ENCODE measurements at regions not wholly inside any gene's neighbourhood (a gene's known extent, or its start where the extent isn't known, plus 50 kb on each side); places are given as distances from the start of the nearest gene placed in this dataset.

GRCh38 chr15:98231696-98232440 lies 271.4 kb downstream of the ARRDC4 start:
- no peaks in the 10 kb centered on the region for H3K27me3 ChIP-seq (replicated peaks; ENCODE audit: control insufficient read depth, insufficient read depth, low read length)
- H3K4me3 ChIP-seq (ENCODE audit: low read length) = no peak overlapping the region
- H3K9ac ChIP-seq (ENCODE audit: low read length) = no peak overlapping the region
- DNase-seq (ENCODE audit: low read depth) = no peak
- no peaks in the 10 kb centered on the region for H3K9me3 ChIP-seq (ENCODE audit: control insufficient read depth, low read length)
- no peaks in the 10 kb centered on the region for H3K36me3 ChIP-seq (ENCODE audit: control insufficient read depth, insufficient read depth, low read length, severe bottlenecking)
- H3K4me1 ChIP-seq (ENCODE audit: control insufficient read depth, insufficient read depth, low read length) = no peaks in the 10 kb centered on the region

- Histone ChIP-seq H3K36me3 (ENCODE audit: control insufficient read depth, insufficient read depth, low read length, severe bottlenecking) (no peaks in the 10 kb centered on the region), H3K9me3 (ENCODE audit: control insufficient read depth, low read length) (no peaks in the 10 kb centered on the region), H3K9ac (ENCODE audit: low read length) (no peak overlapping the region), H3K4me1 (ENCODE audit: control insufficient read depth, insufficient read depth, low read length) (no peaks in the 10 kb centered on the region), H3K4me3 (ENCODE audit: low read length) (no peak overlapping the region), H3K27me3 (replicated peaks; ENCODE audit: control insufficient read depth, insufficient read depth, low read length) (no peaks in the 10 kb centered on the region)
- DNase-seq (ENCODE audit: low read depth) = no peak
These were observed 272.3 kb downstream of the ARRDC4 start for GRCh38 chr15:98232761-98233160.

- no peaks in the 10 kb centered on the region for H3K9me3 ChIP-seq (ENCODE audit: control insufficient read depth, low read length)
- H3K27me3 ChIP-seq (replicated peaks; ENCODE audit: control insufficient read depth, insufficient read depth, low read length) = no peaks in the 10 kb centered on the region
- no peak overlapping the region for H3K4me3 ChIP-seq (ENCODE audit: low read length)
- H3K36me3 ChIP-seq (ENCODE audit: control insufficient read depth, insufficient read depth, low read length, severe bottlenecking) = no peaks in the 10 kb centered on the region
- no peaks in the 10 kb centered on the region for H3K4me1 ChIP-seq (ENCODE audit: control insufficient read depth, insufficient read depth, low read length)
- DNase-seq (ENCODE audit: low read depth) = no peak
- no peak overlapping the region for H3K9ac ChIP-seq (ENCODE audit: low read length)
These were observed 273.4 kb downstream of the ARRDC4 start for GRCh38 chr15:98233873-98234272.

- Histone ChIP-seq H3K9me3 (ENCODE audit: control insufficient read depth, low read length) (no peaks in the 10 kb centered on the region), H3K27me3 (replicated peaks; ENCODE audit: control insufficient read depth, insufficient read depth, low read length) (no peaks in the 10 kb centered on the region), H3K4me1 (ENCODE audit: control insufficient read depth, insufficient read depth, low read length) (no peaks in the 10 kb centered on the region), H3K4me3 (ENCODE audit: low read length) (no peak overlapping the region), H3K9ac (ENCODE audit: low read length) (no peak overlapping the region), H3K36me3 (ENCODE audit: control insufficient read depth, insufficient read depth, low read length, severe bottlenecking) (no peaks in the 10 kb centered on the region)
- no peak for DNase-seq (ENCODE audit: low read depth)
These were observed 279.8 kb downstream of the ARRDC4 start for GRCh38 chr15:98240303-98240702.

GRCh38 chr15:98241032-98241554 lies 280.6 kb downstream of the ARRDC4 start:
- H3K27me3 ChIP-seq (replicated peaks; ENCODE audit: control insufficient read depth, insufficient read depth, low read length) = no peaks in the 10 kb centered on the region
- no peak overlapping the region for H3K9ac ChIP-seq (ENCODE audit: low read length)
- no peak overlapping the region for H3K4me3 ChIP-seq (ENCODE audit: low read length)
- no peak for DNase-seq (ENCODE audit: low read depth)
- H3K9me3 ChIP-seq (ENCODE audit: control insufficient read depth, low read length) = peaks cover under 1% of the 10 kb centered on the region
- H3K4me1 ChIP-seq (ENCODE audit: control insufficient read depth, insufficient read depth, low read length) = no peaks in the 10 kb centered on the region
- no peaks in the 10 kb centered on the region for H3K36me3 ChIP-seq (ENCODE audit: control insufficient read depth, insufficient read depth, low read length, severe bottlenecking)

- H3K4me3 ChIP-seq (ENCODE audit: low read length) = no peak overlapping the region
- H3K4me1 ChIP-seq (ENCODE audit: control insufficient read depth, insufficient read depth, low read length) = no peaks in the 10 kb centered on the region
- H3K36me3 ChIP-seq (ENCODE audit: control insufficient read depth, insufficient read depth, low read length, severe bottlenecking) = no peaks in the 10 kb centered on the region
- peaks cover 23% of the 10 kb centered on the region for H3K9me3 ChIP-seq (ENCODE audit: control insufficient read depth, low read length)
- H3K9ac ChIP-seq (ENCODE audit: low read length) = no peak overlapping the region
- DNase-seq (ENCODE audit: low read depth) = no peak
- H3K27me3 ChIP-seq (replicated peaks; ENCODE audit: control insufficient read depth, insufficient read depth, low read length) = no peaks in the 10 kb centered on the region
These were observed 296.8 kb downstream of the ARRDC4 start for GRCh38 chr15:98257290-98257689.

- H3K9ac ChIP-seq (ENCODE audit: low read length) = no peak overlapping the region
These were observed 303.3 kb downstream of the ARRDC4 start for GRCh38 chr15:98263787-98264186.

GRCh38 chr15:98266295-98266694 lies 305.8 kb downstream of the ARRDC4 start:
- Histone ChIP-seq H3K36me3 (ENCODE audit: control insufficient read depth, insufficient read depth, low read length, severe bottlenecking) (no peaks in the 10 kb centered on the region), H3K27me3 (replicated peaks; ENCODE audit: control insufficient read depth, insufficient read depth, low read length) (no peaks in the 10 kb centered on the region), H3K4me1 (ENCODE audit: control insufficient read depth, insufficient read depth, low read length) (no peaks in the 10 kb centered on the region), H3K9ac (ENCODE audit: low read length) (no peak overlapping the region), H3K9me3 (ENCODE audit: control insufficient read depth, low read length) (peaks cover 20% of the 10 kb centered on the region), H3K4me3 (ENCODE audit: low read length) (no peak overlapping the region)
- DNase-seq (ENCODE audit: low read depth) = no peak

More at GRCh38 chr15:98263787-98264186, 303.3 kb downstream of the ARRDC4 start:
- Histone ChIP-seq H3K9me3 (ENCODE audit: control insufficient read depth, low read length) (peaks cover 22% of the 10 kb centered on the region), H3K4me1 (ENCODE audit: control insufficient read depth, insufficient read depth, low read length) (no peaks in the 10 kb centered on the region), H3K36me3 (ENCODE audit: control insufficient read depth, insufficient read depth, low read length, severe bottlenecking) (no peaks in the 10 kb centered on the region), H3K27me3 (replicated peaks; ENCODE audit: control insufficient read depth, insufficient read depth, low read length) (no peaks in the 10 kb centered on the region), H3K4me3 (ENCODE audit: low read length) (no peak overlapping the region)
- no peak for DNase-seq (ENCODE audit: low read depth)

- peaks cover 18% of the 10 kb centered on the region for H3K9me3 ChIP-seq (ENCODE audit: control insufficient read depth, low read length)
These were observed 307.7 kb downstream of the ARRDC4 start for GRCh38 chr15:98268163-98268562.

GRCh38 chr15:98272625-98273024 lies 312.1 kb downstream of the ARRDC4 start:
- no peaks in the 10 kb centered on the region for H3K27me3 ChIP-seq (replicated peaks; ENCODE audit: control insufficient read depth, insufficient read depth, low read length)
- no peak overlapping the region for H3K4me3 ChIP-seq (ENCODE audit: low read length)
- no peaks in the 10 kb centered on the region for H3K4me1 ChIP-seq (ENCODE audit: control insufficient read depth, insufficient read depth, low read length)
- H3K9ac ChIP-seq (ENCODE audit: low read length) = no peak overlapping the region
- no peaks in the 10 kb centered on the region for H3K36me3 ChIP-seq (ENCODE audit: control insufficient read depth, insufficient read depth, low read length, severe bottlenecking)
- DNase-seq (ENCODE audit: low read depth) = no peak
- H3K9me3 ChIP-seq (ENCODE audit: control insufficient read depth, low read length) = peaks cover 10% of the 10 kb centered on the region

More at GRCh38 chr15:98268163-98268562, 307.7 kb downstream of the ARRDC4 start:
- no peak for DNase-seq (ENCODE audit: low read depth)
- Histone ChIP-seq H3K4me3 (ENCODE audit: low read length) (no peak overlapping the region), H3K36me3 (ENCODE audit: control insufficient read depth, insufficient read depth, low read length, severe bottlenecking) (no peaks in the 10 kb centered on the region), H3K9ac (ENCODE audit: low read length) (no peak overlapping the region), H3K4me1 (ENCODE audit: control insufficient read depth, insufficient read depth, low read length) (no peaks in the 10 kb centered on the region), H3K27me3 (replicated peaks; ENCODE audit: control insufficient read depth, insufficient read depth, low read length) (no peaks in the 10 kb centered on the region)

- Histone ChIP-seq H3K4me3 (ENCODE audit: low read length) (no peak overlapping the region), H3K27me3 (replicated peaks; ENCODE audit: control insufficient read depth, insufficient read depth, low read length) (no peaks in the 10 kb centered on the region), H3K9ac (ENCODE audit: low read length) (no peak overlapping the region), H3K9me3 (ENCODE audit: control insufficient read depth, low read length) (no peaks in the 10 kb centered on the region), H3K36me3 (ENCODE audit: control insufficient read depth, insufficient read depth, low read length, severe bottlenecking) (no peaks in the 10 kb centered on the region), H3K4me1 (ENCODE audit: control insufficient read depth, insufficient read depth, low read length) (no peaks in the 10 kb centered on the region)
- no peak for DNase-seq (ENCODE audit: low read depth)
These were observed 315.5 kb downstream of the ARRDC4 start for GRCh38 chr15:98276018-98276417.

- no peaks in the 10 kb centered on the region for H3K27me3 ChIP-seq (replicated peaks; ENCODE audit: control insufficient read depth, insufficient read depth, low read length)
- no peak overlapping the region for H3K9ac ChIP-seq (ENCODE audit: low read length)
- H3K36me3 ChIP-seq (ENCODE audit: control insufficient read depth, insufficient read depth, low read length, severe bottlenecking) = no peaks in the 10 kb centered on the region
- no peak overlapping the region for H3K4me3 ChIP-seq (ENCODE audit: low read length)
- H3K4me1 ChIP-seq (ENCODE audit: control insufficient read depth, insufficient read depth, low read length) = no peaks in the 10 kb centered on the region
- DNase-seq (ENCODE audit: low read depth) = no peak
- no peaks in the 10 kb centered on the region for H3K9me3 ChIP-seq (ENCODE audit: control insufficient read depth, low read length)
These were observed 317.1 kb downstream of the ARRDC4 start for GRCh38 chr15:98277602-98278001.
